ENCODE measurements at regions not wholly inside any gene's neighbourhood (a gene's known extent, or its start where the extent isn't known, plus 50 kb on each side); places are given as distances from the start of the nearest gene placed in this dataset.

- TF ChIP-seq CTCF (IDR thresholded peaks at IDR 0.05; ENCODE audit: low read depth, low read length, missing input control): no peak
- no peak for TF ChIP-seq YY1 (IDR thresholded peaks at IDR 0.05)
- no peak for TF ChIP-seq MAX (IDR thresholded peaks at IDR 0.05)
- no peak for TF ChIP-seq SP1 (IDR thresholded peaks at IDR 0.05)
- no peak for TF ChIP-seq EGR1 (IDR thresholded peaks at IDR 0.05; ENCODE audit: low read depth in 2 of 2)
- TF ChIP-seq RAD21 (IDR thresholded peaks at IDR 0.05): no peak
- TF ChIP-seq TAF1 (conservative IDR thresholded peaks at IDR 0.05): no peak
- TF ChIP-seq HNF4A (conservative IDR thresholded peaks at IDR 0.05): no peak
- no peak for TF ChIP-seq GABPA (IDR thresholded peaks at IDR 0.05 in 1 of 2, conservative IDR thresholded peaks at IDR 0.05 in 1 of 2)
- no peak for TF ChIP-seq REST (IDR thresholded peaks at IDR 0.05)
- no peak for TF ChIP-seq NR2F2 (IDR thresholded peaks at IDR 0.05)
- TF ChIP-seq ATF3 (IDR thresholded peaks at IDR 0.05): no peak
- no peak for TF ChIP-seq JUND (IDR thresholded peaks at IDR 0.05)
Measured at GRCh38 chr4:151473521-151474097, 64.6 kb downstream of the FHIP1A start.
